Natural killer cell (primary cell): ENCODE measurements at regions not wholly inside any gene's neighbourhood (a gene's known extent, or its start where the extent isn't known, plus 50 kb on each side); places are given as distances from the start of the nearest gene placed in this dataset.

Experiments
- ATAC-seq, 3 donors: fragments of 150-1000 bp in 2 of 3; fragments of 200-7000 bp in 1 of 3; cut with Tn5 transposase; 1 replicate in 1 of 3; 2 replicates in 2 of 3; pipeline ENCODE4 v1.10.0; 2021; ENCODE audit warnings: mild to moderate bottlenecking in 2 of 3, moderate library complexity in 2 of 3
- DNase-seq, 2 donors: peaks; one replicate each; pipeline versions ENCODE4 v3.0.0 to v3.0.0-alpha.2; 2013 to 2021; ENCODE audit warnings: mixed read lengths in 1 of 2
- H3K27ac ChIP-seq: one replicate; pipeline ENCODE4 v1.5.1; 2013; ENCODE audit warnings: mild to moderate bottlenecking, low read length
- H3K27me3 ChIP-seq: one replicate; pipeline ENCODE4 v1.6.1; 2013; ENCODE audit warnings: low read length; ENCODE audit not compliant: control insufficient read depth, insufficient read depth
- H3K36me3 ChIP-seq: one replicate; pipeline ENCODE4 v1.6.1; 2013; ENCODE audit warnings: low read length; ENCODE audit not compliant: control insufficient read depth, insufficient read depth
- H3K4me1 ChIP-seq: one replicate; pipeline ENCODE4 v1.6.1; 2013; ENCODE audit warnings: low read length; ENCODE audit not compliant: control insufficient read depth, insufficient read depth
- H3K4me3 ChIP-seq: one replicate; pipeline ENCODE4 v1.5.1; 2013; ENCODE audit warnings: low read length
- H3K9me3 ChIP-seq: one replicate; pipeline ENCODE4 v1.6.1; 2013; ENCODE audit warnings: low read length; ENCODE audit not compliant: control insufficient read depth, insufficient read depth
- H3K27ac Mint-ChIP-seq, 2 donors: one replicate each; pipeline ENCODE4 v1.8.0; 2022; ENCODE audit warnings: mild to moderate bottlenecking in 2 of 2, mixed read lengths in 2 of 2, moderate library complexity in 1 of 2
- H3K27me3 Mint-ChIP-seq, 2 donors: one replicate each; pipeline ENCODE4 v1.8.0; 2022; ENCODE audit warnings: low read depth in 2 of 2, mixed read lengths in 2 of 2
- H3K36me3 Mint-ChIP-seq: one replicate; pipeline ENCODE4 v1.8.0; 2022; ENCODE audit warnings: mixed read lengths
- H3K4me1 Mint-ChIP-seq, 2 donors: one replicate each; pipeline ENCODE4 v1.8.0; 2022; ENCODE audit warnings: mixed read lengths in 2 of 2
- H3K4me3 Mint-ChIP-seq: one replicate; pipeline ENCODE4 v1.8.0; 2022; ENCODE audit warnings: mild to moderate bottlenecking, moderate library complexity, mixed read lengths
- H3K9me3 Mint-ChIP-seq, 2 donors: one replicate each; pipeline ENCODE4 v1.8.0; 2022; ENCODE audit warnings: mixed read lengths in 2 of 2
- WGBS: methylation state at CpG from one replicate; pipeline ENCODE4 v1.1.7; 2013; ENCODE audit warnings: missing lambda C conversion rate; ENCODE audit not compliant: insufficient coverage; 5-methylcytosine and 5-hydroxymethylcytosine counted together
- intact Hi-C: fragments of 100-400 bp; cut with micrococcal nuclease; formaldehyde crosslinking; loops from one replicate; pipeline ENCODE4 v1.14.2; 2022
- TF ChIP-seq, protein P1 (sequence below): fragments of 200-600 bp; IDR thresholded peaks from one replicate; pipeline ENCODE4 v1.8.0; 2022; ENCODE audit warnings: antibody characterized with exemption

DNA sequence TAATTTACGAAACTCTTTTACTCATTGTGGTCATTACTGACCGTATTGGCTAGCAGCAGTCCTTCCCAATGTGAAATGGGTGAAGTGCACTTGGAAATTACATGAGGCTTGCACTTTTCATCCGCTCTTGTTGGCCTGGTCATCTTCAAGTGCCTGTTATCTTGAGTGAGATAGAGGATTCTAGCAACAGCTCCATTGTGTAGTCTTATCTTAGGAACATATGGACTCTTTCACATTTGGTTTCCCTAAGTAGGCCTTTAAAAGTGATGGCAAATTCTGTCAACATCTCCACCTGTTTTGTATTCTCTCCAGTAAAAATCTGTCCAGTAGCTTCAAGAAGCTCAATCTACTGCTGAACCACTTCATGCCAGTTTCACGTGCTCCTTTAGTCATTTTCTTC lies 114.8 kb upstream of the MARCKS start:
- H3K4me3 ChIP-seq = no peak overlapping the region
- Mint-ChIP-seq H3K27me3 (no peaks in the 10 kb centered on the region), H3K4me3 (no peak overlapping the region), H3K4me1 (no peaks in the 10 kb centered on the region), H3K9me3 (no peaks in the 10 kb centered on the region), H3K36me3 (no peaks in the 10 kb centered on the region), H3K27ac (no peak overlapping the region)
- no peaks in the 10 kb centered on the region for H3K9me3 ChIP-seq
- 99% methylated on average over 4 of the region's 4 CpGs for WGBS
- no peaks in the 10 kb centered on the region for H3K27me3 ChIP-seq
- ATAC-seq = no peak
- H3K27ac ChIP-seq = no peak overlapping the region
- intact Hi-C loops = no loop called here
- no peaks in the 10 kb centered on the region for H3K36me3 ChIP-seq
- no peak for DNase-seq
- TF ChIP-seq, protein P1, sequence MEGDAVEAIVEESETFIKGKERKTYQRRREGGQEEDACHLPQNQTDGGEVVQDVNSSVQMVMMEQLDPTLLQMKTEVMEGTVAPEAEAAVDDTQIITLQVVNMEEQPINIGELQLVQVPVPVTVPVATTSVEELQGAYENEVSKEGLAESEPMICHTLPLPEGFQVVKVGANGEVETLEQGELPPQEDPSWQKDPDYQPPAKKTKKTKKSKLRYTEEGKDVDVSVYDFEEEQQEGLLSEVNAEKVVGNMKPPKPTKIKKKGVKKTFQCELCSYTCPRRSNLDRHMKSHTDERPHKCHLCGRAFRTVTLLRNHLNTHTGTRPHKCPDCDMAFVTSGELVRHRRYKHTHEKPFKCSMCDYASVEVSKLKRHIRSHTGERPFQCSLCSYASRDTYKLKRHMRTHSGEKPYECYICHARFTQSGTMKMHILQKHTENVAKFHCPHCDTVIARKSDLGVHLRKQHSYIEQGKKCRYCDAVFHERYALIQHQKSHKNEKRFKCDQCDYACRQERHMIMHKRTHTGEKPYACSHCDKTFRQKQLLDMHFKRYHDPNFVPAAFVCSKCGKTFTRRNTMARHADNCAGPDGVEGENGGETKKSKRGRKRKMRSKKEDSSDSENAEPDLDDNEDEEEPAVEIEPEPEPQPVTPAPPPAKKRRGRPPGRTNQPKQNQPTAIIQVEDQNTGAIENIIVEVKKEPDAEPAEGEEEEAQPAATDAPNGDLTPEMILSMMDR = no peak
- no peaks in the 10 kb centered on the region for H3K4me1 ChIP-seq

DNA sequence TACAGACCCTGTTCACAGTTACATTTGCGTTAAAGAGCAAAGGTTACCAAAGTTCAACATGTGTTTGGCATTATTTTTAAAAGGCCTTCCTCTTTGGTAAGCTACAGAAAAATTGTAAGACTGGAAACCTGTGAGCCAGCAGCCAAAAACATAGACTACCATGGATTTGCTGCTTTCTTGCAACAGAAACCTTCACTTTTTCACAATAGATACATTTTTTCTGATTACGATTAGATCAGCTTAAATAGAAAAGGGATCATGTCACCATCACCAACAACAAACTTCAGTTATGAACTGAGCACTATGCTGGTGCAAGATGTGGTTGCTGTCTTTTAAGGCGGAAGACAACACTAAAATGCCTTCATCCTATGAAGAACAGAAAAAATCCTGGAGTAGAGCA lies 112.3 kb upstream of the MARCKS start:
- H3K27ac Mint-ChIP-seq = no peak overlapping the region
- no peaks in the 10 kb centered on the region for H3K27me3 ChIP-seq
- intact Hi-C loops = no loop called here
- no peaks in the 10 kb centered on the region for H3K36me3 Mint-ChIP-seq
- TF ChIP-seq, protein P1 = no peak
- H3K4me3 ChIP-seq = no peak overlapping the region
- ATAC-seq (no peak), DNase-seq (no peak)
- no peaks in the 10 kb centered on the region for H3K9me3 Mint-ChIP-seq
- no peak overlapping the region for H3K27ac ChIP-seq
- no peaks in the 10 kb centered on the region for H3K27me3 Mint-ChIP-seq
- H3K4me3 Mint-ChIP-seq = no peak overlapping the region
- no peaks in the 10 kb centered on the region for H3K4me1 Mint-ChIP-seq
- 100% methylated on average over 2 of the region's 3 CpGs for WGBS
- no peaks in the 10 kb centered on the region for H3K9me3 ChIP-seq
- H3K36me3 ChIP-seq = no peaks in the 10 kb centered on the region
- H3K4me1 ChIP-seq = no peaks in the 10 kb centered on the region

DNA sequence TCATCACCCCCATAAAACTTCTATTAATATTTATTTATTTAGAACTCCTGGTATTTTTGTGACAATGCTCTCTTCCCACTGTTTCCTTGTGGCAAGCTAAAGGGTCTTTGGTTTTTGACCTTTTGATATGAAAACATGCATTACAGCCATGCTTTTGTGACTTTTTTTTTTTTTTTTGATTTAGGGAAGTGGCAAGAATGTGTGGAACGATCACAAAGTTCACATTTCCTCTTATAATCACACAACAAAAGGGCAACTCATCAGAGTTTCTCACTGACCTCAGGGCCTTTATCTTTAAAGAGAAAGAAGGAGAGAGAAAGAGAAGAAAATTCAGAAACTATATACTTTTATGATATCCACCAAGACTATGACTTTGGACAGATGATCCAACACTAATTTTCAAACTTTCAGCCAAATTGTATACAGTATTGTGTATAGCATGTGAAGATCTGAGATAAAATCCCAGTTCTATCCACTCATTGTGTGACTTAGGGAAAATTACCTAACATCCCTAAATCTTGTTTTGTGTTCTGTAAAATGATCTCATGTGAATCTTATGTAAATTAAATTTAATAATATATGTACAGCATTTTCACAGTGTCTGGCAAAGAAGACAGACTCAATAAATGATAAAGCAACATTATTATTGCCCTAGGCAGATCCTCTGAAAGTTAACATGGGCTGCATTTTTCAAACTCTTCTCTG lies 106.8 kb upstream of the MARCKS start:
- Mint-ChIP-seq H3K27me3 (no peaks in the 10 kb centered on the region), H3K4me3 (no peak overlapping the region), H3K9me3 (peaks cover 0 to 2% of the 10 kb centered on the region in 2 donors), H3K36me3 (no peaks in the 10 kb centered on the region), H3K4me1 (no peaks in the 10 kb centered on the region), H3K27ac (no peak overlapping the region)
- Histone ChIP-seq H3K27me3 (no peaks in the 10 kb centered on the region), H3K9me3 (no peaks in the 10 kb centered on the region), H3K4me1 (no peaks in the 10 kb centered on the region), H3K36me3 (no peaks in the 10 kb centered on the region), H3K27ac (no peak overlapping the region), H3K4me3 (no peak overlapping the region)
- ATAC-seq = no peak
- intact Hi-C loops = no loop called here
- DNase-seq = no peak
- WGBS = no CpG with 5 or more reads among the region's 1 CpG
- TF ChIP-seq, protein P1 = no peak

DNA sequence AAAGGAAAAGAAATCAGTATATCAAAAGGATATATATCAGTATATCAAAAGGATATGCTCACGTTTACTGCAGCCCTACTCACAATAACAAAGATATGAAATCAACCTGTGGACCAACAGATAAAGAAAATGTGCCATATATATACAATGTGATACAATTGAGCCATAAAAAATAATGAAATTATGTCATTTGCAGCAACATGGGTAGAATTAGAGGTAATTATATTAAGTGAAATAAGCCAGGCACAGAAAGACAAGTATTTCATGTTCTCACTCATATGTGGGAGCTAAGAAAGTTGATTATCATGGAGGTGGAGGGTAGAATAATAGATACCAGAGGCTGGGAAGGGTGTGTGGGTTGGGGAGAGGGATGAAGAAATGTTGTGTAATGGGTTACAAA lies 102.9 kb upstream of the MARCKS start:
- Mint-ChIP-seq H3K4me3 (no peak overlapping the region), H3K27ac (no peak overlapping the region), H3K27me3 (no peaks in the 10 kb centered on the region), H3K9me3 (peaks cover 2% of the 10 kb centered on the region in 2 donors), H3K36me3 (no peaks in the 10 kb centered on the region), H3K4me1 (no peaks in the 10 kb centered on the region)
- intact Hi-C loops = no loop called here
- Histone ChIP-seq H3K27ac (no peak overlapping the region), H3K36me3 (no peaks in the 10 kb centered on the region), H3K27me3 (no peaks in the 10 kb centered on the region), H3K9me3 (no peaks in the 10 kb centered on the region), H3K4me3 (no peak overlapping the region), H3K4me1 (no peaks in the 10 kb centered on the region)
- no peak for ATAC-seq
- DNase-seq = no peak
- TF ChIP-seq, protein P1 = no peak
- WGBS = no CpG with 5 or more reads among the region's 1 CpG
